Endothelial cell of umbilical vein (primary cell): ENCODE measurements at regions not wholly inside any gene's neighbourhood (a gene's known extent, or its start where the extent isn't known, plus 50 kb on each side); places are given as distances from the start of the nearest gene placed in this dataset.
A peak's percentile ranks its signal among the peaks of the same experiment; 100 is the strongest.

ENCODE experiments used
- CTCF ChIP-seq, 2 donors: IDR thresholded peaks; 1 replicate in 1 of 2; 2 replicates in 1 of 2; pipeline ENCODE4 v1.5.1; 2011; ENCODE audit warnings: low read length in 2 of 2, mild to moderate bottlenecking in 2 of 2, moderate library complexity in 2 of 2, control low read depth in 1 of 2, inconsistent platforms in 1 of 2, low read depth in 1 of 2; ENCODE audit not compliant: insufficient read depth in 1 of 2; ENCODE audit errors: extremely low read depth in 1 of 2
- EZH2 ChIP-seq: IDR thresholded peaks from 2 replicates; pipeline ENCODE4 v1.6.1; 2012; ENCODE audit warnings: borderline replicate concordance, low read depth, mild to moderate bottlenecking, moderate library complexity, low read length, inconsistent platforms; ENCODE audit not compliant: severe bottlenecking
- FOS ChIP-seq: IDR thresholded peaks from 2 replicates; pipeline ENCODE4 v1.6.1; 2011; ENCODE audit warnings: mild to moderate bottlenecking, low read length, moderate library complexity, borderline replicate concordance; ENCODE audit not compliant: insufficient read depth
- GATA2 ChIP-seq: IDR thresholded peaks from 2 replicates; pipeline ENCODE4 v1.7.0; 2011; ENCODE audit warnings: low read depth, mild to moderate bottlenecking, moderate library complexity, mixed read lengths, low read length; ENCODE audit not compliant: insufficient read length, insufficient read depth
- JUN ChIP-seq: IDR thresholded peaks from 2 replicates; pipeline ENCODE4 v1.6.1; 2011; ENCODE audit warnings: borderline replicate concordance, low read depth; ENCODE audit not compliant: insufficient read length, insufficient read depth
- MAX ChIP-seq: IDR thresholded peaks from 2 replicates; pipeline ENCODE4 v1.6.1; 2011; ENCODE audit not compliant: insufficient read depth, insufficient read length
- MYC ChIP-seq: IDR thresholded peaks from one replicate; pipeline ENCODE4 v1.6.1; 2011; ENCODE audit warnings: mild to moderate bottlenecking, low read depth, low read length
- POLR2A ChIP-seq: IDR thresholded peaks from 2 replicates; pipeline ENCODE4 v1.6.1; 2012; ENCODE audit warnings: low read depth, mild to moderate bottlenecking, control low read depth, low read length
- POLR2AphosphoS5 ChIP-seq: IDR thresholded peaks from 2 replicates; pipeline ENCODE4 v1.6.1; 2012; ENCODE audit warnings: low read depth, mild to moderate bottlenecking, control low read depth, low read length, moderate library complexity; ENCODE audit not compliant: insufficient read depth

- TF ChIP-seq CTCF (IDR thresholded peaks at IDR 0.05; ENCODE audit: extremely low read depth in 1 of 2, insufficient read depth in 1 of 2, low read depth in 1 of 2, low read length in 2 of 2) (peak; percentile 84 to 85), EZH2 (no peak), MYC (no peak), MAX (no peak), POLR2A (no peak), FOS (no peak), POLR2AphosphoS5 (no peak), GATA2 (no peak), JUN (no peak)
Observed at GRCh38 chr15:57866149-57866736, 159.7 kb downstream of the POLR2M start.
